SK-N-SH (cell line): ENCODE measurements at regions not wholly inside any gene's neighbourhood (a gene's known extent, or its start where the extent isn't known, plus 50 kb on each side); places are given as distances from the start of the nearest gene placed in this dataset.

Experiments
- CTCF ChIA-PET: fragments of 300-600, 350-600 bp; formaldehyde crosslinking; extraction: SDS; loops from one replicate; lab custom pipeline; 2021; lab: Yijun Ruan, JAX
- POLR2A ChIA-PET: fragments of 350-600 bp; sonication (Branson Sonifier 250); formaldehyde crosslinking; extraction: SDS; loops from one replicate; lab custom pipeline; 2020; ENCODE audit warnings: antibody characterized with exemption, inconsistent platforms; lab: Yijun Ruan, JAX
- DNase-seq: peaks from one replicate; pipeline ENCODE4 v3.0.0; 2012
- H2AFZ ChIP-seq: fragments of 200-600 bp; sonication (generic); 2 replicates; pipeline ENCODE4 v1.8.1; 2016; ENCODE audit warnings: antibody characterized with exemption, mild to moderate bottlenecking, low read depth
- H3F3A ChIP-seq: fragments of 200-600 bp; sonication (generic); replicated peaks from 2 replicates; pipeline ENCODE3; 2016; ENCODE audit warnings: antibody characterized with exemption, mild to moderate bottlenecking; ENCODE audit not compliant: insufficient read depth
- H3K27ac ChIP-seq, 2 experiments: fragments of 200-500 bp in 1 of 2; fragments of 200-600 bp in 1 of 2; sonication (Bioruptor generic) in 1 of 2; sonication (generic), shearing (Covaris generic) in 1 of 2; 2 replicates each; pipeline versions ENCODE4 v1.5.1 to v1.6.1; 2014 to 2016; ENCODE audit warnings: low read depth in 2 of 2, inconsistent platforms in 1 of 2, low read length in 1 of 2, mild to moderate bottlenecking in 1 of 2, mixed read lengths in 1 of 2
- H3K27me3 ChIP-seq: fragments of 200-600 bp; sonication (generic), shearing (Covaris generic); 2 replicates; pipeline ENCODE4 v1.6.1; 2016; ENCODE audit warnings: mixed run types; ENCODE audit not compliant: insufficient read depth
- H3K36me3 ChIP-seq, 2 experiments: fragments of 200-500 bp in 1 of 2; fragments of 200-600 bp in 1 of 2; sonication (Bioruptor generic) in 1 of 2; sonication (generic) in 1 of 2; replicated peaks in 1 of 2; 2 replicates each; pipeline versions ENCODE3 to v1.5.1; 2014 to 2016; ENCODE audit warnings: low read length in 1 of 2, mild to moderate bottlenecking in 1 of 2; ENCODE audit not compliant: insufficient read depth in 2 of 2, control insufficient read depth in 1 of 2
- H3K4me1 ChIP-seq, 2 experiments: fragments of 200-500 bp in 1 of 2; fragments of 200-600 bp in 1 of 2; sonication (Bioruptor generic) in 1 of 2; sonication (generic), shearing (Covaris generic) in 1 of 2; 2 replicates each; pipeline versions ENCODE4 v1.5.1 to v1.6.1; 2014 to 2016; ENCODE audit warnings: low read depth in 1 of 2, low read length in 1 of 2, mixed run types in 1 of 2; ENCODE audit not compliant: insufficient read depth in 2 of 2, control insufficient read depth in 1 of 2
- H3K4me2 ChIP-seq: fragments of 200-600 bp; sonication (generic), shearing (Covaris generic); 2 replicates; pipeline ENCODE4 v1.6.1; 2017; ENCODE audit warnings: mixed run types
- H3K4me3 ChIP-seq, 2 experiments: fragments of 200-500 bp in 1 of 2; fragments of 200-600 bp in 1 of 2; sonication (Bioruptor generic) in 1 of 2; sonication (generic), shearing (Covaris generic) in 1 of 2; 2 replicates each; pipeline versions ENCODE4 v1.5.1 to v1.8.1; 2014 to 2016; ENCODE audit warnings: low read depth in 2 of 2, inconsistent platforms in 1 of 2, low read length in 1 of 2, mild to moderate bottlenecking in 1 of 2, mixed read lengths in 1 of 2, moderate library complexity in 1 of 2
- H3K79me2 ChIP-seq: fragments of 200-600 bp; sonication (generic); 2 replicates; pipeline ENCODE4 v1.8.1; 2017; ENCODE audit warnings: mild to moderate bottlenecking; ENCODE audit not compliant: insufficient read depth
- H3K9ac ChIP-seq: fragments of 200-600 bp; sonication (generic); 2 replicates; pipeline ENCODE4 v1.6.1; 2017; ENCODE audit warnings: mixed run types
- H3K9me2 ChIP-seq: fragments of 200-600 bp; sonication (generic); 2 replicates; pipeline ENCODE4 v1.6.1; 2017; ENCODE audit warnings: mixed run types
- H3K9me3 ChIP-seq: fragments of 200-600 bp; sonication (generic); 2 replicates; pipeline ENCODE4 v1.6.1; 2017; ENCODE audit warnings: mixed run types, mild to moderate bottlenecking, moderate library complexity
- H4K20me1 ChIP-seq: fragments of 200-600 bp; sonication (generic); 2 replicates; pipeline ENCODE4 v1.6.1; 2017; ENCODE audit warnings: mild to moderate bottlenecking, mixed run types; ENCODE audit not compliant: insufficient read depth
- CHD2 ChIP-seq: fragments of 150-350 bp; IDR thresholded peaks from 2 replicates; pipeline ENCODE4 v1.6.1; 2018; ENCODE audit warnings: low read length; ENCODE audit not compliant: partially characterized antibody
- ELF1 ChIP-seq: IDR thresholded peaks from 2 replicates; pipeline ENCODE4 v1.4.0; 2012
- FOSL2 ChIP-seq: IDR thresholded peaks from 2 replicates; pipeline ENCODE4 v1.4.0; 2012; ENCODE audit warnings: low read depth, mild to moderate bottlenecking, moderate library complexity, borderline replicate concordance
- GABPA ChIP-seq: IDR thresholded peaks from 2 replicates; pipeline ENCODE4 v1.4.0; 2012; ENCODE audit warnings: low read depth, mild to moderate bottlenecking
- GATA2 ChIP-seq: sonication (generic); formaldehyde crosslinking; IDR thresholded peaks from 2 replicates; pipeline ENCODE4 v1.5.0; 2020; ENCODE audit warnings: mild to moderate bottlenecking, missing genetic modification reagents
- NFIC ChIP-seq: IDR thresholded peaks from 2 replicates; pipeline ENCODE4 v1.4.0; 2012; ENCODE audit warnings: borderline replicate concordance
- RCOR1 ChIP-seq: fragments of 150-350 bp; IDR thresholded peaks from 2 replicates; pipeline ENCODE4 v1.6.1; 2017; ENCODE audit warnings: antibody characterized with exemption, low read length
- RFX5 ChIP-seq: IDR thresholded peaks from 2 replicates; pipeline ENCODE4 v1.6.1; 2012; ENCODE audit warnings: mild to moderate bottlenecking, improper control_type of control experiment, low read length
- SIN3A ChIP-seq: IDR thresholded peaks from 2 replicates; pipeline ENCODE4 v1.6.1; 2012; ENCODE audit warnings: low read depth, mild to moderate bottlenecking, low read length, moderate library complexity, borderline replicate concordance
- SMC3 ChIP-seq: IDR thresholded peaks from 2 replicates; pipeline ENCODE4 v1.6.1; 2012; ENCODE audit warnings: low read depth, low read length, improper control_type of control experiment
- TAF1 ChIP-seq: IDR thresholded peaks from 2 replicates; pipeline ENCODE4 v1.6.1; 2012; ENCODE audit warnings: low read depth, mild to moderate bottlenecking, low read length, moderate library complexity, borderline replicate concordance
- YY1 ChIP-seq: IDR thresholded peaks from 2 replicates; pipeline ENCODE4 v1.4.0; 2012; ENCODE audit warnings: low read depth, mild to moderate bottlenecking
- WGBS: methylation state at CpG from one replicate; pipeline ENCODE4 v1.1.6; 2017; ENCODE audit warnings: low lambda C conversion rate; 5-methylcytosine and 5-hydroxymethylcytosine counted together
- TF ChIP-seq, protein P1 (sequence below): fragments of 150-350 bp; IDR thresholded peaks from 2 replicates; pipeline ENCODE4 v1.6.1; 2016; ENCODE audit warnings: mild to moderate bottlenecking, low read depth, low read length
- TF ChIP-seq, protein P2 (sequence below): IDR thresholded peaks from 2 replicates; pipeline ENCODE4 v1.6.1; 2012; ENCODE audit warnings: mild to moderate bottlenecking, low read depth, low read length, moderate library complexity
- TF ChIP-seq, protein P3 (sequence below): IDR thresholded peaks from 2 replicates; pipeline ENCODE4 v1.4.0; 2012; ENCODE audit warnings: low read depth, borderline replicate concordance

DNA sequence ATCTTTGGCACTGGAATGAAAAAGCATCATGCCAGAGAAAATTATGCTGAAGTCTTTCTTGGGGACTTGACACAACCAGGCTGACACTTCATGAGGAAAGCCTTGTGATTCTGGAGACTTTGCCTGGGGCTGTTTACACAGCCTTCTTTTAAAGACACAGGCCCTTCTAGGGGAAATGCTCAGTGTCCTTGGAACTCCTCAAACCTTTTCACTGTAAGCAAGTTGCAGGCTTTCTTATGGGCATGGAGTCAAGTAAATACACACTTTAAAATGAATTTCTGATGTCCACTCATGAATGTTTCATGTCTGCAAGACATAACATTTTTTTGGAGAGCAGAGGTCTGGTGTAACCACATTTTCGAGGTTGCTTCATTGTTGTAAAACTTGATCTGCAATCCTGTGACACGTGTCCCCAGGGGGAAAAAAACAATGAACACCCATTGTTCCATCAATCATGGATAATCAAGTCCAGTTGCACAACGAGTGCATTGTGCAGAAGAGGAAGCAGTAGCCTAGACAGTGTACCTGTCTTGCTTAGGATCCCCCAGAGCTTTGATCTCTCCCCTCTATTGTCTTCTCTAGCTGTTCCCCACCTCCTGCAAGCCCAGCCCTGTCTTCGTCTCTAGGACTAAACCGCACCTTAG is 155.1 kb upstream of the PRICKLE1 start:
- POLR2A ChIA-PET, result no interaction called here
- H3K4me1 ChIP-seq, result no peaks in the 10 kb centered on the region
- no peaks in the 10 kb centered on the region for H4K20me1 ChIP-seq
- H2AFZ ChIP-seq, result no peak overlapping the region
- CTCF ChIA-PET, result no interaction called here
- H3F3A ChIP-seq, result no peaks in the 10 kb centered on the region
- H3K79me2 ChIP-seq, result no peaks in the 10 kb centered on the region
- H3K36me3 ChIP-seq, result no peaks in the 10 kb centered on the region
- H3K4me2 ChIP-seq, result no peak overlapping the region
- no peak overlapping the region for H3K27ac ChIP-seq
- no peaks in the 10 kb centered on the region for H3K27me3 ChIP-seq
- DNase-seq, result no peak
- no peaks in the 10 kb centered on the region for H3K9me2 ChIP-seq
- H3K9ac ChIP-seq, result no peak overlapping the region
- no peak overlapping the region for H3K4me3 ChIP-seq
- WGBS, result 33% methylated on average over 5 of the region's 5 CpGs
- no peak for TF ChIP-seq NFIC
- no peak for TF ChIP-seq SMC3
- no peak for TF ChIP-seq ELF1
- no peak for TF ChIP-seq CHD2
- TF ChIP-seq, protein P1, sequence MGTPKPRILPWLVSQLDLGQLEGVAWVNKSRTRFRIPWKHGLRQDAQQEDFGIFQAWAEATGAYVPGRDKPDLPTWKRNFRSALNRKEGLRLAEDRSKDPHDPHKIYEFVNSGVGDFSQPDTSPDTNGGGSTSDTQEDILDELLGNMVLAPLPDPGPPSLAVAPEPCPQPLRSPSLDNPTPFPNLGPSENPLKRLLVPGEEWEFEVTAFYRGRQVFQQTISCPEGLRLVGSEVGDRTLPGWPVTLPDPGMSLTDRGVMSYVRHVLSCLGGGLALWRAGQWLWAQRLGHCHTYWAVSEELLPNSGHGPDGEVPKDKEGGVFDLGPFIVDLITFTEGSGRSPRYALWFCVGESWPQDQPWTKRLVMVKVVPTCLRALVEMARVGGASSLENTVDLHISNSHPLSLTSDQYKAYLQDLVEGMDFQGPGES, result no peak
- TF ChIP-seq GABPA, result no peak
- no peak for TF ChIP-seq RFX5
- TF ChIP-seq FOSL2, result no peak
- no peak for TF ChIP-seq YY1
- no peak for TF ChIP-seq RCOR1
- TF ChIP-seq GATA2, result no peak
- TF ChIP-seq SIN3A, result no peak
- H3K9me3 ChIP-seq, result no peaks in the 10 kb centered on the region

DNA sequence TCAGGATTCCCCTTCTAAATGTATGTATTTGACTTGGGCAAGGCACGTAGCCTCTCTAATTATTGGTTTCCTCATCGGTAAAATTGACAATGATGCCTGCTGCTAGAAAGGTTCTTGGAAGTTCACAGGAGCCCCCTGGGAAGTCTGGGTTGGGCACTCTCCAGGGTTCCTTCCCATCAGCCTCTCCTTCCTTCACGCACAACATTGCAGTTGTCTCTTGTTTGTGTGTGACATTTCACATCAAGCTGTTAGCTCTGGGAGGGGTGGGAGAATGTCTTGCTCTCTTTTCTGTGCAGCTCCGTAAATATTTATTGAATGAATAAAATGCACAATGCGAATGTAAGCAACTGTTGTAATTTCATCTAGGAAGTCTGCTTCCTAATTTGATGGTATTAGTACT is 153.2 kb upstream of the PRICKLE1 start:
- Histone ChIP-seq H3K27ac (peak overlapping the region in 1 of 2 experiments; percentile 29; a peak in 2 of 4 replicates), H3K4me3 (no peak overlapping the region), H3K27me3 (no peaks in the 10 kb centered on the region), H3K9ac (no peak overlapping the region), H3K9me2 (no peaks in the 10 kb centered on the region), H4K20me1 (no peaks in the 10 kb centered on the region), H3K4me2 (no peak overlapping the region), H3K79me2 (no peaks in the 10 kb centered on the region), H2AFZ (no peak overlapping the region), H3K36me3 (no peaks in the 10 kb centered on the region), H3K9me3 (no peaks in the 10 kb centered on the region), H3K4me1 (peaks cover 0 to 1% of the 10 kb centered on the region in 2 experiments; a peak in 1 of 4 replicates), H3F3A (no peaks in the 10 kb centered on the region)
- TF ChIP-seq, protein P2, sequence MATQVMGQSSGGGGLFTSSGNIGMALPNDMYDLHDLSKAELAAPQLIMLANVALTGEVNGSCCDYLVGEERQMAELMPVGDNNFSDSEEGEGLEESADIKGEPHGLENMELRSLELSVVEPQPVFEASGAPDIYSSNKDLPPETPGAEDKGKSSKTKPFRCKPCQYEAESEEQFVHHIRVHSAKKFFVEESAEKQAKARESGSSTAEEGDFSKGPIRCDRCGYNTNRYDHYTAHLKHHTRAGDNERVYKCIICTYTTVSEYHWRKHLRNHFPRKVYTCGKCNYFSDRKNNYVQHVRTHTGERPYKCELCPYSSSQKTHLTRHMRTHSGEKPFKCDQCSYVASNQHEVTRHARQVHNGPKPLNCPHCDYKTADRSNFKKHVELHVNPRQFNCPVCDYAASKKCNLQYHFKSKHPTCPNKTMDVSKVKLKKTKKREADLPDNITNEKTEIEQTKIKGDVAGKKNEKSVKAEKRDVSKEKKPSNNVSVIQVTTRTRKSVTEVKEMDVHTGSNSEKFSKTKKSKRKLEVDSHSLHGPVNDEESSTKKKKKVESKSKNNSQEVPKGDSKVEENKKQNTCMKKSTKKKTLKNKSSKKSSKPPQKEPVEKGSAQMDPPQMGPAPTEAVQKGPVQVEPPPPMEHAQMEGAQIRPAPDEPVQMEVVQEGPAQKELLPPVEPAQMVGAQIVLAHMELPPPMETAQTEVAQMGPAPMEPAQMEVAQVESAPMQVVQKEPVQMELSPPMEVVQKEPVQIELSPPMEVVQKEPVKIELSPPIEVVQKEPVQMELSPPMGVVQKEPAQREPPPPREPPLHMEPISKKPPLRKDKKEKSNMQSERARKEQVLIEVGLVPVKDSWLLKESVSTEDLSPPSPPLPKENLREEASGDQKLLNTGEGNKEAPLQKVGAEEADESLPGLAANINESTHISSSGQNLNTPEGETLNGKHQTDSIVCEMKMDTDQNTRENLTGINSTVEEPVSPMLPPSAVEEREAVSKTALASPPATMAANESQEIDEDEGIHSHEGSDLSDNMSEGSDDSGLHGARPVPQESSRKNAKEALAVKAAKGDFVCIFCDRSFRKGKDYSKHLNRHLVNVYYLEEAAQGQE, result no peak
- TF ChIP-seq TAF1 (no peak), CHD2 (no peak)
- TF ChIP-seq, protein P3, sequence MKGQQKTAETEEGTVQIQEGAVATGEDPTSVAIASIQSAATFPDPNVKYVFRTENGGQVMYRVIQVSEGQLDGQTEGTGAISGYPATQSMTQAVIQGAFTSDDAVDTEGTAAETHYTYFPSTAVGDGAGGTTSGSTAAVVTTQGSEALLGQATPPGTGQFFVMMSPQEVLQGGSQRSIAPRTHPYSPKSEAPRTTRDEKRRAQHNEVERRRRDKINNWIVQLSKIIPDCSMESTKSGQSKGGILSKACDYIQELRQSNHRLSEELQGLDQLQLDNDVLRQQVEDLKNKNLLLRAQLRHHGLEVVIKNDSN, result no peak
- DNase-seq, result no peak
- ChIA-PET POLR2A (no interaction called here), CTCF (no interaction called here)
- 80% methylated on average over 5 of the region's 5 CpGs for WGBS
